ENCODE measurements at regions not wholly inside any gene's neighbourhood (a gene's known extent, or its start where the extent isn't known, plus 50 kb on each side); places are given as distances from the start of the nearest gene placed in this dataset.

- TF ChIP-seq CTCF (IDR thresholded peaks at IDR 0.05; ENCODE audit: insufficient read depth, low read length, poor library complexity, severe bottlenecking) (no peak), EZH2phosphoT487 (conservative IDR thresholded peaks at IDR 0.05; ENCODE audit: low read length) (no peak)
Observed at GRCh38 chr1:96487971-96488370, 233.6 kb upstream of the PTBP2 start.
